ENCODE measurements at regions not wholly inside any gene's neighbourhood (a gene's known extent, or its start where the extent isn't known, plus 50 kb on each side); places are given as distances from the start of the nearest gene placed in this dataset.

- POLR2A ChIA-PET, result interaction anchor here (1.1 to 1.8 kb wide), 4 partner anchors 300 to 1097 kb away, joined by 3 to 9 read pairs (median 6); partner anchors contain the start of gene C10orf143
- peak overlapping the region in 9 of 10 donors; percentile 23 to 77 (median 64) for H3K4me3 Mint-ChIP-seq
- H3K27me3 Mint-ChIP-seq, result peaks cover 0 to 29% (median 0%) of the 10 kb centered on the region in 5 donors
These were observed 435.8 kb upstream of the MGMT start for GRCh38 chr10:129030996-129031843.

DNA sequence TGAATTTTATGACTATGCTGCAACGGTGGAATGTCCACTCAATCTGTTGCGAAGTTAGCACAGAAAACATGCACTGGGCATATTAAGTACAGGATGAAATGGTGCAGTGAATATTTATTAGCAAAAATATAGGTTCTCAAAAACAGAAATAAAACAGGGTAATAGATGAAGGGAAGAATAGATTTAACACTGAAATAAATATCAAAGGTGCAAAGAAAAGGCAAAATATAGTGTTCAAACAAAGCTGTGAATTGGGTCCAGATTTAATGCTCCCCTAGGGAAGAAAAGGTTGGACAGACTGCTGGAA lies 435.2 kb upstream of the MGMT start:
- no peak for ATAC-seq
- H3K27ac Mint-ChIP-seq, result peak overlapping the region in 5 of 10 donors; percentile 11 to 77 (median 68)
- DNase-seq, result no peak
- H3K4me1 Mint-ChIP-seq, result peaks cover 26 to 54% (median 39%) of the 10 kb centered on the region in 4 donors
- H3K27me3 Mint-ChIP-seq, result peaks cover 0 to 29% (median 0%) of the 10 kb centered on the region in 5 donors
- peak overlapping the region in 9 of 10 donors; percentile 23 to 77 (median 64) for H3K4me3 Mint-ChIP-seq
- H3K36me3 Mint-ChIP-seq, result no peaks in the 10 kb centered on the region
- H3K9me3 Mint-ChIP-seq, result no peaks in the 10 kb centered on the region
- POLR2A ChIA-PET, result interaction anchor here (0.6 to 1.8 kb wide), 6 partner anchors 47 to 1096 kb away, joined by 3 to 9 read pairs (median 3); partner anchors contain the start of gene C10orf143

More at GRCh38 chr10:129030996-129031843, 435.8 kb upstream of the MGMT start:
- DNase-seq (peak; percentile 27 to 78 (median 60)), ATAC-seq (peak; percentile 47 to 54)
- Mint-ChIP-seq H3K9me3 (no peaks in the 10 kb centered on the region), H3K27ac (peak overlapping the region in 5 of 10 donors; percentile 11 to 77 (median 68)), H3K36me3 (no peaks in the 10 kb centered on the region), H3K4me1 (peaks cover 21 to 48% (median 35%) of the 10 kb centered on the region in 4 donors)

DNA sequence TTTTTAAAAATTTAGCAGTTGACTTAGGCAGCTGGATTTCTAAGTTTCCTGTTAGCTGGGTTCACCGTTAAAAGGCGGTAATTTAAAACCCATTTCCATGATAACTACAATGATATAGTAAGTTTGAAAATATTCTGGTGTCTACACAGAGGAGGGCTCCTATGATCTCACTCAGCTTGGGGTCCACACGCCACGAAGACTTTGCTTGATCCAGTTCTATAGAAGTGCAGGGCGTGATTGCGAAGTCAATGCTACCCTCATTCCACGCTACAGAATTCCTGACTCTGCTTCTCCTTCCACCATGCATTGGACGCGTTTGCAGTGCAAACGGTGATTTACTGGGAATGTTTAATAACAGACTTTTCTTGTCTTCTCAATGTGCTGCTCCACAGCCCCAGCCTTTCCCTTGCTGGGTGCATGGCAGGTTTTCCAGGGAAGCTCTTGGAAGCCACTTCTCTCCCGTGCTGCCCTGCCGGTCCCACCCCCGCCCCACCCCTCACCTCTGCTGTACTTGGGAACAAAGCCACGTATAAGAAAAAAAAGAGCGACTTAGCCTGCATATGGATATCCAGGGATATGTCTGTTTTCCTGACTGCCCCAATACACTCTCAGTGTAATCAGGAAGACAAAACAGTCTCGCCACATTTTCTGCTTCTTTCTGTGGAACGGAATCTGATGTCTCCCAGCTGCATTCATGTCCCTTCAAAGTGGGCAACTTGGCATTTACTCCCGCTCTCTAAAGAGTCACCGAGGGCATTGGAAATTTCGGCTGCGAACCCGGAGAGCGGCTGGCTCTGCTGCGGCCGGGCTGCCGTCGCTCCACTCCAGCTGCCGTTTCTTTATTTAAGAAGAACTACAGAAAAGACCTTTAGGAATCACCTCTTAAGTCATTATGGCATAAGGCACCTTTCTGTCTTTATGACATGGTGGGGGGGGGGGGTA lies 434.4 kb upstream of the MGMT start:
- POLR2A ChIA-PET, result interaction anchor here (0.6 to 1.8 kb wide), 6 partner anchors 47 to 1096 kb away, joined by 3 to 9 read pairs (median 3); partner anchors contain the start of gene C10orf143
- Mint-ChIP-seq H3K9me3 (no peaks in the 10 kb centered on the region), H3K27ac (peak overlapping the region in 6 of 10 donors; percentile 11 to 54 (median 36)), H3K27me3 (peaks cover 0 to 29% (median 0%) of the 10 kb centered on the region in 5 donors), H3K4me1 (peaks cover 32 to 61% (median 45%) of the 10 kb centered on the region in 4 donors), H3K36me3 (no peaks in the 10 kb centered on the region), H3K4me3 (peak overlapping the region in 3 of 10 donors; percentile 14 to 73 (median 68))
- no peak for DNase-seq
- no peak for ATAC-seq

GRCh38 chr10:129033340-129033739 lies 433.7 kb upstream of the MGMT start:
- Mint-ChIP-seq H3K4me1 (peaks cover 34 to 67% (median 49%) of the 10 kb centered on the region in 4 donors), H3K36me3 (no peaks in the 10 kb centered on the region), H3K27ac (peak overlapping the region in 5 of 10 donors; percentile 5 to 89 (median 71)), H3K4me3 (peak overlapping the region in 5 of 10 donors; percentile 13 to 73 (median 45)), H3K9me3 (no peaks in the 10 kb centered on the region), H3K27me3 (peaks cover 0 to 29% (median 0%) of the 10 kb centered on the region in 5 donors)
- ATAC-seq (no peak), DNase-seq (no peak)
- POLR2A ChIA-PET, result interaction anchor here (1.9 to 4.1 kb wide), 3 partner anchors 11 to 299 kb away, joined by 12 to 59 read pairs (median 13); no protein-coding TSS in a partner anchor

- POLR2A ChIA-PET, result interaction anchor here (1.9 to 4.1 kb wide), 5 partner anchors 10 to 434 kb away, joined by 9 to 59 read pairs (median 12); partner anchors contain the start of gene MGMT
- Mint-ChIP-seq H3K36me3 (no peaks in the 10 kb centered on the region), H3K27me3 (peaks cover 0 to 31% (median 0%) of the 10 kb centered on the region in 5 donors), H3K4me3 (peak overlapping the region in 9 of 10 donors; percentile 13 to 74 (median 49)), H3K9me3 (no peaks in the 10 kb centered on the region), H3K27ac (peak overlapping the region in 9 of 10 donors; percentile 5 to 89 (median 76)), H3K4me1 (peaks cover 34 to 71% (median 52%) of the 10 kb centered on the region in 4 donors)
- ATAC-seq (no peak), DNase-seq (no peak)
These were observed 433.2 kb upstream of the MGMT start for GRCh38 chr10:129033790-129034272.

GRCh38 chr10:129035052-129035827 lies 431.8 kb upstream of the MGMT start:
- Mint-ChIP-seq H3K4me1 (peaks cover 36 to 79% (median 58%) of the 10 kb centered on the region in 4 donors), H3K9me3 (no peaks in the 10 kb centered on the region), H3K4me3 (peak overlapping the region; percentile 69 to 97 (median 89)), H3K36me3 (no peaks in the 10 kb centered on the region), H3K27ac (peak overlapping the region; percentile 80 to 99 (median 98)), H3K27me3 (peaks cover 0 to 29% (median 1%) of the 10 kb centered on the region in 5 donors)
- ATAC-seq (peak; percentile 71 to 81), DNase-seq (peak; percentile 45 to 86 (median 66))
- POLR2A ChIA-PET, result interaction anchor here (0.7 to 4.1 kb wide), 13 partner anchors 9 to 1133 kb away, joined by 4 to 59 read pairs (median 9); partner anchors contain the start of genes C10orf143 and MGMT

- POLR2A ChIA-PET, result interaction anchor here (0.8 kb wide), 1 partner anchor 19 kb away, joined by 3 read pairs; no protein-coding TSS in a partner anchor
- H3K36me3 Mint-ChIP-seq, result no peaks in the 10 kb centered on the region
- H3K27ac Mint-ChIP-seq, result peak overlapping the region in 3 of 10 donors; percentile 2 to 70 (median 38)
- H3K27me3 Mint-ChIP-seq, result peaks cover 0 to 26% (median 0%) of the 10 kb centered on the region in 5 donors
- H3K9me3 Mint-ChIP-seq, result no peaks in the 10 kb centered on the region
- no peak for DNase-seq
- ATAC-seq, result no peak
- H3K4me3 Mint-ChIP-seq, result peak overlapping the region in 2 of 10 donors; percentile 7 to 35
- H3K4me1 Mint-ChIP-seq, result peaks cover 35 to 78% (median 60%) of the 10 kb centered on the region in 4 donors
These were observed 428.5 kb upstream of the MGMT start for GRCh38 chr10:129038522-129038921.

DNA sequence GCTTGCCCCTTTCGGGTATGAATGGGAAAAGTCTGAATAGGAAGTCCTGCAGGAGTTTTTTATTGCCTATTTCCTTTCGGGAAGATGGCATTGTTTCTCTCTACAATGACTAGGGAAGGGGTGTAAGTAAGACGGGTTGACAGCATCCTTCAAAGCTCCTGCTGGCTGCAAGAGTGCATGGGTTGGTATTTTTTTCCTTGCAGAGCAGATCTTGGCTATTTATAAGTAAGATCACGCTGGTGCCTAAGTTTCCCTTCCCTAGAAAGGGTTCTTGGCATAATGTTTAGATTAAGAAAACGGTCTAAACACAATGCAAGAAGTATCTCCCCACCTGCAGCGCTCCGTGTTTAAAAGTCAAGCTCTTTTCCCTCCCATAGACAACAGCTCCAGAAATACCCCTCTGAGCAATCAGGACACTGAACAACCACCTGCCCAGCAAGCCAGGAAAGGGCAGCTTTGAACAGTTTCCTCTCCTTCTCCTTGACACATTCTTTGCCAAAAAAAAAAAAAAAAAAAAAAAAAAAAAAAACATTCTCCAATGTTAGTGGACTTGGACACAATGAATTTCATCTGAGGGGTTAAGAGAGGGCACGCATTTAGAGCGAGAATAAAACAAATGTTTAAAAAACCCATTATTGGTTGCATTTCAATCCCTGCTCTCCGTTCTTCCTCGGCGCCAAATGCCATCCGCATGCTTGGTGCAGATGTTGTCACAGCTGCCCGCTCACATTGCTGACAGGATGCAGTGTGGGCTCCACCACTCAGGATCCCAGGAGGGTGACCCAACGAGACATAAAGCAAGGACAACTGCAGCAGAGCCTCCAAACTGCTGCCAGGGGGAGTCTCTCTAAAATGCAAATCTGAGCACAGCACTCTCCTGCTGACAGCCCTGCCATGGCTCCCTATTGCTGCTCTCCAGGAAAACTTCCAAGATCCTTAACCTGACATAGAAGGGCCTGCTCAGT lies 427.4 kb upstream of the MGMT start:
- Mint-ChIP-seq H3K4me1 (peaks cover 26 to 68% (median 53%) of the 10 kb centered on the region in 4 donors), H3K36me3 (no peaks in the 10 kb centered on the region), H3K27me3 (peaks cover 0 to 23% (median 0%) of the 10 kb centered on the region in 5 donors), H3K4me3 (peak overlapping the region in 1 of 10 donors; percentile 24), H3K9me3 (no peaks in the 10 kb centered on the region), H3K27ac (peak overlapping the region in 2 of 10 donors; percentile 63 to 79)
- ATAC-seq (no peak), DNase-seq (no peak)
- POLR2A ChIA-PET, result interaction anchor here (1.6 kb wide), 1 partner anchor 12 kb away, joined by 3 read pairs; no protein-coding TSS in a partner anchor

- no peaks in the 10 kb centered on the region for H3K36me3 Mint-ChIP-seq
- no peaks in the 10 kb centered on the region for H3K9me3 Mint-ChIP-seq
- DNase-seq, result no peak
- no peak overlapping the region for H3K4me3 Mint-ChIP-seq
- peaks cover 0 to 26% (median 0%) of the 10 kb centered on the region in 5 donors for H3K27me3 Mint-ChIP-seq
- peak overlapping the region in 2 of 10 donors; percentile 1 to 59 for H3K27ac Mint-ChIP-seq
- ATAC-seq, result no peak
- H3K4me1 Mint-ChIP-seq, result peaks cover 24 to 66% (median 49%) of the 10 kb centered on the region in 4 donors
- POLR2A ChIA-PET, result interaction anchor here (1.6 kb wide), 1 partner anchor 11 kb away, joined by 3 read pairs; no protein-coding TSS in a partner anchor
These were observed 426.7 kb upstream of the MGMT start for GRCh38 chr10:129040377-129040776.

DNA sequence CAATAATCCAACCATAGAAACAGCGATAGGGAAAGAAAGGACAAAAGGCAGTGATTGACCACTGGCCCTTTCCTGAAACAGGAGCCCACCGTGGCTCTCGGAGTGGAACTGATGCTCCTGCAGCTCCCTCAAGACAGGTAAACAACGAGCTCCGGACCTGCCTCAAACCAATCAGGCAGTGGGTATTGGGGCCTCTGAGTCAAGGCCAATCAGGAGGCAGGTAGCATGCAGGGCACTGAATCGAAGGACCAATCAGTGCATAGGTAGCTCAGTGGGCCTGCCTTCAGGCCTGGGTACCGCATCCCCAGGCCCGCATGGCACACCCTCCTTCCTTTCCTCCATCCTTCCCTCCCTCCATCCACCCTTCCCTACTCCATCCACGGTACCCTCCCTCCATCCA lies 425.1 kb upstream of the MGMT start:
- Mint-ChIP-seq H3K36me3 (no peaks in the 10 kb centered on the region), H3K9me3 (no peaks in the 10 kb centered on the region), H3K4me3 (peak overlapping the region in 4 of 10 donors; percentile 24 to 85 (median 70)), H3K27me3 (peaks cover 0 to 32% (median 0%) of the 10 kb centered on the region in 5 donors), H3K27ac (no peak overlapping the region), H3K4me1 (peaks cover 11 to 52% (median 34%) of the 10 kb centered on the region in 4 donors)
- ATAC-seq (no peak), DNase-seq (no peak)
- POLR2A ChIA-PET, result interaction anchor here (1.2 to 1.3 kb wide), 2 partner anchors 15 to 1068 kb away, joined by 3 to 5 read pairs; partner anchors contain the start of gene C10orf143
